ENCODE measurements at regions not wholly inside any gene's neighbourhood (a gene's known extent, or its start where the extent isn't known, plus 50 kb on each side); places are given as distances from the start of the nearest gene placed in this dataset.
"Not testable (repeated sequence)": the region's sequence is repeated elsewhere in the genome, so short reads cannot be mapped to it uniquely, and the experiment has no call there.

DNA sequence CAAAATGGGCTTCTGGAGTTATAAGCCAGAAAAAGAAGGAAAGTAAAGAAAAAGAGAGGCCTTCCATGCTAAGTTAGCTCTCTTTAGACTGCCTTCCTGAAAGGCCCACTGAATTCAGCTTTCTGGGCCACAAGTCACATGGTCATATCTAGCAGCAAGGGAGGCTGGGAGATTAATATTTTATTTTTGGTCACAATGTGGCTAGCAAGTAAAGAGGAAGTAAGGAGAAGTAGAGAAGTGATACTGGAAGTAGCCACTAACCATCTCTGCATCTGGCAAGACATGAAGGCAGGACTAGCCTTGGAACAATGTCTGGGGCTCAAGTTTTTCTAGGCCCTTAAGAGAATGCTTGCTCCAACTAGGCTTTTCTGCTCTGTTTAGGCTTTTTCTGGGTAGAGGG lies 81.8 kb upstream of the UBE2E1 start:
- Histone ChIP-seq H3K79me2 (no peaks in the 10 kb centered on the region), H3K27me3 (ENCODE audit: control insufficient read depth, insufficient read depth, low read length) (no peaks in the 10 kb centered on the region), H3K9me3 (ENCODE audit: control insufficient read depth, low read length) (no peaks in the 10 kb centered on the region), H3K36me3 (ENCODE audit: control insufficient read depth, insufficient read depth, low read length) (no peaks in the 10 kb centered on the region), H3K4me3 (ENCODE audit: low read depth, low read length) (no peak overlapping the region), H2AFZ (no peak overlapping the region), H3K9ac (no peak overlapping the region), H3K4me1 (no peaks in the 10 kb centered on the region), H3K4me2 (ENCODE audit: low read length) (no peak overlapping the region), H3K27ac (no peak overlapping the region)
- TF ChIP-seq, protein P1, sequence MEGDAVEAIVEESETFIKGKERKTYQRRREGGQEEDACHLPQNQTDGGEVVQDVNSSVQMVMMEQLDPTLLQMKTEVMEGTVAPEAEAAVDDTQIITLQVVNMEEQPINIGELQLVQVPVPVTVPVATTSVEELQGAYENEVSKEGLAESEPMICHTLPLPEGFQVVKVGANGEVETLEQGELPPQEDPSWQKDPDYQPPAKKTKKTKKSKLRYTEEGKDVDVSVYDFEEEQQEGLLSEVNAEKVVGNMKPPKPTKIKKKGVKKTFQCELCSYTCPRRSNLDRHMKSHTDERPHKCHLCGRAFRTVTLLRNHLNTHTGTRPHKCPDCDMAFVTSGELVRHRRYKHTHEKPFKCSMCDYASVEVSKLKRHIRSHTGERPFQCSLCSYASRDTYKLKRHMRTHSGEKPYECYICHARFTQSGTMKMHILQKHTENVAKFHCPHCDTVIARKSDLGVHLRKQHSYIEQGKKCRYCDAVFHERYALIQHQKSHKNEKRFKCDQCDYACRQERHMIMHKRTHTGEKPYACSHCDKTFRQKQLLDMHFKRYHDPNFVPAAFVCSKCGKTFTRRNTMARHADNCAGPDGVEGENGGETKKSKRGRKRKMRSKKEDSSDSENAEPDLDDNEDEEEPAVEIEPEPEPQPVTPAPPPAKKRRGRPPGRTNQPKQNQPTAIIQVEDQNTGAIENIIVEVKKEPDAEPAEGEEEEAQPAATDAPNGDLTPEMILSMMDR (IDR thresholded peaks at IDR 0.05) = no peak

DNA sequence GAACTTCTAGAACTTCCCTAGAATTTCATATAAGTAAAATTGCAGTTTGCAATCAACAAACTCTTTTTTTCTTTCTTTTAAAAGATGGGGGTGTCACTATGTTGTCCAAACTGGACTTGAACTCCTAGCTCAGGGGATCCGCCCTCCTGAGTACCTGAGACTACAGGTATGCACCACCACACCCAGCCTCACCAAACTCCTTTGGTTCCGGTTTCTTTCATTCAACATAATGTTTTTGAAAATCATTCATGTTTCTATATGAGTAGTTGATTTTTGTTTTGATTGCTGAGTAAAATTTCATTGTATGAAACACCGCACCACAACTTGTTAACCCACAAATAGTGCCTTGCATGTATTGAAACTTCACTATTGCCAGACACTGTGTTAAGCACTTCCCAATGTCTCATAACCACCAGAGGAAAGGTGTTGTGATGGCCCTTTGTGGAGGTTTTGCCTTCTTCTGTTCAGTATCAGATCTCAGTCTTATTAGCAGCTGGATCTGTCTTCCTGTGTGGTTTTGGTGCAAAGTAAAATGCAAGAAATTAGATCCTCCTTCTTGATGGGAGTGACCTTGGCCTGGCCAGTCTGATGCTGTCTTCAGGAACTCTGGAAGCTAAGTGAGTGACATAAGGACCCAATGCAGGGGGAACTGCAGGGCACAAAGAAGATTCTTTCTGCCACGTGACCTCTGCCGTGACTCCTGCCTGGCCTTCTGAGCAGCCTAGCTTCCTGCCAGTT lies 78.8 kb upstream of the UBE2E1 start:
- Histone ChIP-seq H3K27ac (no peak overlapping the region), H3K36me3 (ENCODE audit: control insufficient read depth, insufficient read depth, low read length) (no peaks in the 10 kb centered on the region), H3K4me1 (no peaks in the 10 kb centered on the region), H3K79me2 (no peaks in the 10 kb centered on the region), H3K4me3 (ENCODE audit: low read depth, low read length) (no peak overlapping the region), H2AFZ (no peak overlapping the region), H3K9me3 (ENCODE audit: control insufficient read depth, low read length) (no peaks in the 10 kb centered on the region), H3K4me2 (ENCODE audit: low read length) (no peak overlapping the region), H3K9ac (no peak overlapping the region), H3K27me3 (ENCODE audit: control insufficient read depth, insufficient read depth, low read length) (no peaks in the 10 kb centered on the region)
- TF ChIP-seq, protein P1 (IDR thresholded peaks at IDR 0.05) = no peak

DNA sequence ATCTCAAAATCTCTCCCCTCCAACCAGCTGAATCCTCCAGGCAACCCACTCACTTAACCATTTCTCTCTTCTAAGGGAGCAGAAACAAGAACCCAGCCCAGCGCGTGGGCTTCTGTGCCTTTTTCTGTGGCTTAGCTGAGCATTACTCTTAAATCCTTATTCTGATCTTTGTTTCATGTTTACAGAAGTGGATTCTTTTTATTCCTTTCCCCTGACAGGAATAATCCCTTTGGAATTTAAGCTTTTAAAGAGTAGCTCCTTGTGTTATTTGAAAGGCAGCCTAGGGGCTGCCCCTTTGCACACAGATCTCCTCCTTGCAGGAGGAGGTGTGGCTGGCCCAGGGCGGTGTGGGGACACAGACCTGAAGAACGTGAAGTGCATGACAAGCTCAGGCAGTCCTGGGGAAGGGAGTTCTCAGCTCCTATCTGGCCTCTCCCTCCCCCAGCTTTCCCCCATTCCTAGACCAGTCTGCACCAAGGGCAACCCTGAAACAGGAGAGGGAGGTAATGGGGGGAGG lies 77.1 kb upstream of the UBE2E1 start:
- H3K9me3 ChIP-seq (ENCODE audit: control insufficient read depth, low read length) = no peaks in the 10 kb centered on the region
- H3K4me2 ChIP-seq (ENCODE audit: low read length) = no peak overlapping the region
- H3K9ac ChIP-seq = no peak overlapping the region
- no peak overlapping the region for H3K4me3 ChIP-seq (ENCODE audit: low read depth, low read length)
- no peaks in the 10 kb centered on the region for H3K79me2 ChIP-seq
- no peak overlapping the region for H2AFZ ChIP-seq
- TF ChIP-seq, protein P1 (IDR thresholded peaks at IDR 0.05) = no peak
- no peaks in the 10 kb centered on the region for H3K36me3 ChIP-seq (ENCODE audit: control insufficient read depth, insufficient read depth, low read length)
- H3K27ac ChIP-seq = no peak overlapping the region
- H3K4me1 ChIP-seq = no peaks in the 10 kb centered on the region
- no peaks in the 10 kb centered on the region for H3K27me3 ChIP-seq (ENCODE audit: control insufficient read depth, insufficient read depth, low read length)

DNA sequence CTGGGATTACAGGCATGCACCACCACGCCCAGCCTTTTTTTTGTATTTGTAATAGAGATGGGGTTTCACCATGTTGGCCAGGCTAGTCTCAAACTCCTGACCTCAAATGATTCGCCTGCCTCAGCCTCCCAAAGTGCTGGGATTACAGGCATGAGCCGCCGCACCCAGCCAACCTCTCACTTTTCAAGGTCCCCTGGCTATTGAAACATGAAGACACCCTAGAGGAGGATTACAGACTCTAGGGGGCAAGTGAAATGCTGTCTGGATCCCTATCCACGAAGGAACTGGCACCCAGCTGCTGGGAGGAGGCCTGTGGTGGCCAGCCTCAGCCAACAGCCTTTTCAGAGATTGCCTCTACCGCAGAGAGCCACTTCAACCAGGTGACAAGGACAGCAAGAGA lies 76.4 kb upstream of the UBE2E1 start:
- H3K4me3 ChIP-seq (ENCODE audit: low read depth, low read length); H3K4me1 ChIP-seq; H3K79me2 ChIP-seq; H3K27ac ChIP-seq; H3K9ac ChIP-seq; H3K27me3 ChIP-seq (ENCODE audit: control insufficient read depth, insufficient read depth, low read length); H2AFZ ChIP-seq; H3K36me3 ChIP-seq (ENCODE audit: control insufficient read depth, insufficient read depth, low read length); H3K9me3 ChIP-seq (ENCODE audit: control insufficient read depth, low read length); H3K4me2 ChIP-seq (ENCODE audit: low read length): not testable (repeated sequence)

DNA sequence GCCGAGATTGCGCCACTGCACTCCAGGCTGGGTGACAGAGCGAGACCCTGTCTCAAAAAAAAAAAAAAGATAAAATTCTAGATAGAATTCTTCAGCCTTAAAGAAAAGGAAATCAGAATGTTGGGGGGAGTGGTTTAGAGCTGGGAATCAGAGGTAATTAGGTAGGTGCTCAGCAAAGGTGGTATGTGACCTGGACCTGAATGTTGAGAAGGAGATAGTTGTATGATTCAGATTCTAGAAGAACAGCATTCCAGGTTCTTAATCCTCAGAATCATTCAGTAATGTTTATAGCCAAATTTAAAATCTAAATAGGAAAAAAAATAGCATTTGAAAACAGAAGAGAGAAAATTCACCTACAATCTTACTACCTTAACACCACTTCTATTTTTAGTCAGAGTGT lies 71.3 kb upstream of the UBE2E1 start:
- H3K36me3 ChIP-seq (ENCODE audit: control insufficient read depth, insufficient read depth, low read length) = no peaks in the 10 kb centered on the region
- no peak overlapping the region for H2AFZ ChIP-seq
- H3K9me3 ChIP-seq (ENCODE audit: control insufficient read depth, low read length) = no peaks in the 10 kb centered on the region
- no peak overlapping the region for H3K4me3 ChIP-seq (ENCODE audit: low read depth, low read length)
- H3K27me3 ChIP-seq (ENCODE audit: control insufficient read depth, insufficient read depth, low read length) = no peaks in the 10 kb centered on the region
- no peak overlapping the region for H3K27ac ChIP-seq
- no peaks in the 10 kb centered on the region for H3K79me2 ChIP-seq
- H3K9ac ChIP-seq = no peak overlapping the region
- TF ChIP-seq, protein P1 (IDR thresholded peaks at IDR 0.05) = no peak
- H3K4me2 ChIP-seq (ENCODE audit: low read length) = no peak overlapping the region
- H3K4me1 ChIP-seq = no peaks in the 10 kb centered on the region
